Heart right ventricle (tissue), 16 donors: ENCODE measurements at regions not wholly inside any gene's neighbourhood (a gene's known extent, or its start where the extent isn't known, plus 50 kb on each side); places are given as distances from the start of the nearest gene placed in this dataset.

Experiments used
- ATAC-seq, 8 donors: fragments of 200-7000 bp; cut with Tn5 transposase; one replicate each; pipeline ENCODE4 v1.9.1; 2020; ENCODE audit warnings: mild to moderate bottlenecking in 8 of 8, moderate library complexity in 8 of 8, moderate number of reproducible peaks in 1 of 8
- DNase-seq, 2 donors: peaks; one replicate each; pipeline ENCODE4 v3.0.0-alpha.2; 2020
- H3K27ac ChIP-seq, 10 donors: fragments of 200-600 bp; sonication (generic) in 2 of 10; one replicate each; pipeline versions ENCODE4 v1.5.0 to v1.8.0; 2020 to 2022; ENCODE audit warnings: mild to moderate bottlenecking in 3 of 10
- H3K27me3 ChIP-seq, 7 donors: fragments of 200-600 bp; one replicate each; pipeline ENCODE4 v1.8.0; 2021 to 2022; ENCODE audit warnings: mild to moderate bottlenecking in 2 of 7
- H3K36me3 ChIP-seq, 9 donors: fragments of 200-600 bp; sonication (generic) in 1 of 9; one replicate each; pipeline versions ENCODE4 v1.5.0 to v1.8.0; 2020 to 2022; ENCODE audit warnings: mild to moderate bottlenecking in 2 of 9
- H3K4me1 ChIP-seq, 9 donors: fragments of 200-600 bp; sonication (generic) in 1 of 9; one replicate each; pipeline versions ENCODE4 v1.5.0 to v1.8.0; 2020 to 2022; ENCODE audit warnings: mild to moderate bottlenecking in 4 of 9
- H3K4me3 ChIP-seq, 10 donors: fragments of 200-600 bp; sonication (generic) in 2 of 10; one replicate each; pipeline versions ENCODE4 v1.5.0 to v1.8.0; 2020 to 2022; ENCODE audit warnings: mild to moderate bottlenecking in 7 of 10, moderate library complexity in 2 of 10
- H3K9me3 ChIP-seq, 11 donors: fragments of 200-600 bp in 10 of 11; sonication (generic) in 2 of 11; one replicate each; pipeline versions ENCODE4 v1.5.0 to v1.8.0; 2013 to 2022; ENCODE audit warnings: mild to moderate bottlenecking in 2 of 11, control low read depth in 1 of 11, moderate library complexity in 1 of 11
- CTCF ChIP-seq, 9 donors: fragments of 200-600 bp; sonication (generic) in 2 of 9; IDR thresholded peaks; one replicate each; pipeline versions ENCODE4 v1.5.0 to v1.8.0; 2021 to 2022; ENCODE audit warnings: antibody characterized with exemption in 9 of 9, mild to moderate bottlenecking in 5 of 9, moderate library complexity in 1 of 9
- WGBS, 2 donors: extraction: QIAGEN DNeasy Blood & Tissue Kit; methylation state at CpG; one replicate each; pipeline ENCODE4 v1.1.7; 2013; ENCODE audit warnings: inconsistent platforms in 1 of 2; 5-methylcytosine and 5-hydroxymethylcytosine counted together
- intact Hi-C, 10 donors: fragments of 100-400 bp; cut with DNase I; formaldehyde crosslinking; loops; one replicate each; pipeline versions ENCODE4 v1.11.1 to v1.14.2; 2022
- donor health status: Arrhythmogenic right ventricular cardiomyopathy.
- donor health status: ischemic (EF 13 %, LVEDD 7.1; RV severe dilation, severe dysfunction).
- donor health status: healthy with polysubstance abuse.
- donor health status: DM: no; HTN: yes; CAD: no.
- donor health status: DM: no; HTN: no; CAD: no.
- donor health status: ischemic (EF 25% LVEDD 6.9; RV normal size, moderate dysfunction).
- donor health status: ischemic (EF 25% LVEDD 5.7; RV mildly dilated, moderate dysfunction).
- donor health status: healthy.
- donor health status: DM: yes; HTN: yes; CAD: no.
- donor health status: Ischemic cardiomyopathy.
- donor health status: ischemic (EF 35%, LVEDD 5.7; RV mildly dilated, moderate dysfunction).
- donor health status: nonischemic (EF 11% LVEDD 7.7; RV severe dilation, severe dysfunction).
- donor health status: DM: yes; HTN: yes; CAD: no.
- donor health status: PGD.
- donor health status: ischemic (EF 29% LVEDD 5.4; RV normal size, mild dysfunction).
- donor health status: nonischemic (EF 23%, LVEDD 6.1; RV moderate dilation, normal function).

DNA sequence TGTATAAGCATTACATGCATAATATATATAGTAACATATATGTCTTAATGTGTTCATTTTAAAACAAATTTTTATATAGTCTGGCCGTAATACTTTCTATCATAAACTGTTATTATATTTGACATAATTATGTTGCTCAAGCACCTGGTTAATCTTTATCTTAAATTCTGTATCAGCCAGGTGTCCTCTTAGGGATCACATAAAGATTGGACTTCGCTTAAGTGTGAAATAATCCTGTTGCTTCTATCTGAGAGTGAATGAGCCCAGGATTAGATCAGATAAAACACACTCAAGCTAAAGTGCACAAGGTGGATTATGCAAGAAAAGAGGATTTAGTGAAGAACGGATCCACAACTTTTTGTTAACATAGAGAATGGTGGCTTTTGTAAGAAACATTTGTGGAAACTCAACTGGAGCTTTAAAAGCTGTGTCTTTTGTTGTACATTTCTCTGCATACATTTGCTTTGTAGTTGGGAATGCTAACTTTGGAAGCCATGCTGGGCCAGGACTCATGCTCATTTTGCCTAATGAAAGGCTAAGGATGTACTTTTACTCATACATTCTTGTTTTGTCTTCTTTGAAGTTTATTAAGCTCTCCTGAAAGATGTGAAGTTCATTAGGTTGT is 437.8 kb downstream of the ZIC1 start:
- no peak for TF ChIP-seq CTCF (IDR thresholded peaks at IDR 0.05)
- intact Hi-C loops: no loop called here
- no peaks in the 10 kb centered on the region for H3K36me3 ChIP-seq

GRCh38 chr3:147851062-147851461 is 441.9 kb downstream of the ZIC1 start:
- Histone ChIP-seq H3K27ac (no peak overlapping the region), H3K4me1 (no peaks in the 10 kb centered on the region), H3K9me3 (no peaks in the 10 kb centered on the region), H3K36me3 (no peaks in the 10 kb centered on the region), H3K4me3 (no peak overlapping the region), H3K27me3 (no peaks in the 10 kb centered on the region)
- ATAC-seq (no peak), DNase-seq (no peak)
- intact Hi-C loops: no loop called here
- no peak for TF ChIP-seq CTCF (IDR thresholded peaks at IDR 0.05)

More for the DNA sequence above, 437.8 kb downstream of the ZIC1 start:
- ATAC-seq (no peak), DNase-seq (no peak)
- no peaks in the 10 kb centered on the region for H3K4me1 ChIP-seq
- 88 to 92% methylated on average over 3 of the region's 3 CpGs for WGBS, 2 donors
- no peak overlapping the region for H3K4me3 ChIP-seq
- H3K9me3 ChIP-seq: no peaks in the 10 kb centered on the region
- H3K27ac ChIP-seq: no peak overlapping the region
- no peaks in the 10 kb centered on the region for H3K27me3 ChIP-seq

GRCh38 chr3:147854542-147854941 is 445.4 kb downstream of the ZIC1 start:
- WGBS, 2 donors: 91% methylated on average over 4 of the region's 4 CpGs
- DNase-seq: no peak
- ATAC-seq: no peak
- Histone ChIP-seq H3K4me3 (no peak overlapping the region), H3K27me3 (no peaks in the 10 kb centered on the region), H3K9me3 (no peaks in the 10 kb centered on the region), H3K36me3 (no peaks in the 10 kb centered on the region), H3K4me1 (no peaks in the 10 kb centered on the region), H3K27ac (no peak overlapping the region)
- no peak for TF ChIP-seq CTCF (IDR thresholded peaks at IDR 0.05)
- intact Hi-C loops: no loop called here

GRCh38 chr3:147864754-147865354 is 455.7 kb downstream of the ZIC1 start:
- Histone ChIP-seq H3K36me3 (no peaks in the 10 kb centered on the region), H3K27ac (no peak overlapping the region), H3K27me3 (no peaks in the 10 kb centered on the region), H3K4me3 (no peak overlapping the region), H3K9me3 (peaks cover 0 to 27% (median 7%) of the 10 kb centered on the region in 11 donors), H3K4me1 (no peaks in the 10 kb centered on the region)
- no peak for DNase-seq
- intact Hi-C loops: no loop called here
- ATAC-seq: no peak
- TF ChIP-seq CTCF (IDR thresholded peaks at IDR 0.05): no peak
